SK-N-SH (cell line): ENCODE measurements at regions not wholly inside any gene's neighbourhood (a gene's known extent, or its start where the extent isn't known, plus 50 kb on each side); places are given as distances from the start of the nearest gene placed in this dataset.

Experiments used
- CTCF ChIA-PET: fragments of 300-600, 350-600 bp; formaldehyde crosslinking; extraction: SDS; loops from one replicate; lab custom pipeline; 2021; lab: Yijun Ruan, JAX
- POLR2A ChIA-PET: fragments of 350-600 bp; sonication (Branson Sonifier 250); formaldehyde crosslinking; extraction: SDS; loops from one replicate; lab custom pipeline; 2020; ENCODE audit warnings: antibody characterized with exemption, inconsistent platforms; lab: Yijun Ruan, JAX
- DNase-seq: peaks from one replicate; pipeline ENCODE4 v3.0.0; 2012
- H2AFZ ChIP-seq: fragments of 200-600 bp; sonication (generic); 2 replicates; pipeline ENCODE4 v1.8.1; 2016; ENCODE audit warnings: antibody characterized with exemption, mild to moderate bottlenecking, low read depth
- H3F3A ChIP-seq: fragments of 200-600 bp; sonication (generic); replicated peaks from 2 replicates; pipeline ENCODE3; 2016; ENCODE audit warnings: antibody characterized with exemption, mild to moderate bottlenecking; ENCODE audit not compliant: insufficient read depth
- H3K27ac ChIP-seq, 2 experiments: fragments of 200-500 bp in 1 of 2; fragments of 200-600 bp in 1 of 2; sonication (Bioruptor generic) in 1 of 2; sonication (generic), shearing (Covaris generic) in 1 of 2; 2 replicates each; pipeline versions ENCODE4 v1.5.1 to v1.6.1; 2014 to 2016; ENCODE audit warnings: low read depth in 2 of 2, inconsistent platforms in 1 of 2, low read length in 1 of 2, mild to moderate bottlenecking in 1 of 2, mixed read lengths in 1 of 2
- H3K27me3 ChIP-seq: fragments of 200-600 bp; sonication (generic), shearing (Covaris generic); 2 replicates; pipeline ENCODE4 v1.6.1; 2016; ENCODE audit warnings: mixed run types; ENCODE audit not compliant: insufficient read depth
- H3K36me3 ChIP-seq, 2 experiments: fragments of 200-500 bp in 1 of 2; fragments of 200-600 bp in 1 of 2; sonication (Bioruptor generic) in 1 of 2; sonication (generic) in 1 of 2; replicated peaks in 1 of 2; 2 replicates each; pipeline versions ENCODE3 to v1.5.1; 2014 to 2016; ENCODE audit warnings: low read length in 1 of 2, mild to moderate bottlenecking in 1 of 2; ENCODE audit not compliant: insufficient read depth in 2 of 2, control insufficient read depth in 1 of 2
- H3K4me1 ChIP-seq, 2 experiments: fragments of 200-500 bp in 1 of 2; fragments of 200-600 bp in 1 of 2; sonication (Bioruptor generic) in 1 of 2; sonication (generic), shearing (Covaris generic) in 1 of 2; 2 replicates each; pipeline versions ENCODE4 v1.5.1 to v1.6.1; 2014 to 2016; ENCODE audit warnings: low read depth in 1 of 2, low read length in 1 of 2, mixed run types in 1 of 2; ENCODE audit not compliant: insufficient read depth in 2 of 2, control insufficient read depth in 1 of 2
- H3K4me2 ChIP-seq: fragments of 200-600 bp; sonication (generic), shearing (Covaris generic); 2 replicates; pipeline ENCODE4 v1.6.1; 2017; ENCODE audit warnings: mixed run types
- H3K4me3 ChIP-seq, 2 experiments: fragments of 200-500 bp in 1 of 2; fragments of 200-600 bp in 1 of 2; sonication (Bioruptor generic) in 1 of 2; sonication (generic), shearing (Covaris generic) in 1 of 2; 2 replicates each; pipeline versions ENCODE4 v1.5.1 to v1.8.1; 2014 to 2016; ENCODE audit warnings: low read depth in 2 of 2, inconsistent platforms in 1 of 2, low read length in 1 of 2, mild to moderate bottlenecking in 1 of 2, mixed read lengths in 1 of 2, moderate library complexity in 1 of 2
- H3K79me2 ChIP-seq: fragments of 200-600 bp; sonication (generic); 2 replicates; pipeline ENCODE4 v1.8.1; 2017; ENCODE audit warnings: mild to moderate bottlenecking; ENCODE audit not compliant: insufficient read depth
- H3K9ac ChIP-seq: fragments of 200-600 bp; sonication (generic); 2 replicates; pipeline ENCODE4 v1.6.1; 2017; ENCODE audit warnings: mixed run types
- H3K9me2 ChIP-seq: fragments of 200-600 bp; sonication (generic); 2 replicates; pipeline ENCODE4 v1.6.1; 2017; ENCODE audit warnings: mixed run types
- H3K9me3 ChIP-seq: fragments of 200-600 bp; sonication (generic); 2 replicates; pipeline ENCODE4 v1.6.1; 2017; ENCODE audit warnings: mixed run types, mild to moderate bottlenecking, moderate library complexity
- H4K20me1 ChIP-seq: fragments of 200-600 bp; sonication (generic); 2 replicates; pipeline ENCODE4 v1.6.1; 2017; ENCODE audit warnings: mild to moderate bottlenecking, mixed run types; ENCODE audit not compliant: insufficient read depth
- CHD2 ChIP-seq: fragments of 150-350 bp; IDR thresholded peaks from 2 replicates; pipeline ENCODE4 v1.6.1; 2018; ENCODE audit warnings: low read length; ENCODE audit not compliant: partially characterized antibody
- FOXJ3 ChIP-seq: sonication (generic); formaldehyde crosslinking; IDR thresholded peaks from 2 replicates; pipeline ENCODE4 v1.5.1; 2020; ENCODE audit warnings: mild to moderate bottlenecking, missing genetic modification reagents
- GATA2 ChIP-seq: sonication (generic); formaldehyde crosslinking; IDR thresholded peaks from 2 replicates; pipeline ENCODE4 v1.5.0; 2020; ENCODE audit warnings: mild to moderate bottlenecking, missing genetic modification reagents
- JUND ChIP-seq: IDR thresholded peaks from 2 replicates; pipeline ENCODE4 v1.4.0; 2012
- MAX ChIP-seq: IDR thresholded peaks from 2 replicates; pipeline ENCODE4 v1.4.0; 2012; ENCODE audit warnings: low read depth
- MXI1 ChIP-seq: IDR thresholded peaks from 2 replicates; pipeline ENCODE4 v1.6.1; 2012; ENCODE audit warnings: mild to moderate bottlenecking, low read depth, low read length, improper control_type of control experiment
- NFIC ChIP-seq: IDR thresholded peaks from 2 replicates; pipeline ENCODE4 v1.4.0; 2012; ENCODE audit warnings: borderline replicate concordance
- POLR2AphosphoS5 ChIP-seq: IDR thresholded peaks from 2 replicates; pipeline ENCODE4 v1.6.1; 2012; ENCODE audit warnings: low read depth, low read length
- RAD21 ChIP-seq: IDR thresholded peaks from 2 replicates; pipeline ENCODE4 v1.6.1; 2012; ENCODE audit warnings: mild to moderate bottlenecking, low read length
- RFX5 ChIP-seq: IDR thresholded peaks from 2 replicates; pipeline ENCODE4 v1.6.1; 2012; ENCODE audit warnings: mild to moderate bottlenecking, improper control_type of control experiment, low read length
- RXRA ChIP-seq: IDR thresholded peaks from 2 replicates; pipeline ENCODE4 v1.4.0; 2012; ENCODE audit warnings: low read depth, mild to moderate bottlenecking, borderline replicate concordance
- SMC3 ChIP-seq: IDR thresholded peaks from 2 replicates; pipeline ENCODE4 v1.6.1; 2012; ENCODE audit warnings: low read depth, low read length, improper control_type of control experiment
- TAF1 ChIP-seq: IDR thresholded peaks from 2 replicates; pipeline ENCODE4 v1.6.1; 2012; ENCODE audit warnings: low read depth, mild to moderate bottlenecking, low read length, moderate library complexity, borderline replicate concordance
- TCF12 ChIP-seq: IDR thresholded peaks from 2 replicates; pipeline ENCODE4 v1.4.0; 2012
- TEAD4 ChIP-seq: IDR thresholded peaks from 2 replicates; pipeline ENCODE4 v1.4.0; 2012; ENCODE audit warnings: mild to moderate bottlenecking, borderline replicate concordance; ENCODE audit not compliant: insufficient read depth
- YY1 ChIP-seq: IDR thresholded peaks from 2 replicates; pipeline ENCODE4 v1.4.0; 2012; ENCODE audit warnings: low read depth, mild to moderate bottlenecking
- WGBS: methylation state at CpG from one replicate; pipeline ENCODE4 v1.1.6; 2017; ENCODE audit warnings: low lambda C conversion rate; 5-methylcytosine and 5-hydroxymethylcytosine counted together
- TF ChIP-seq, protein P1 (sequence below): fragments of 150-350 bp; IDR thresholded peaks from 2 replicates; pipeline ENCODE4 v1.6.1; 2017; ENCODE audit warnings: antibody characterized with exemption, low read length, low read depth, borderline replicate concordance
- TF ChIP-seq, protein P2 (sequence below): IDR thresholded peaks from 2 replicates; pipeline ENCODE4; 2012
- TF ChIP-seq, protein P3 (sequence below): fragments of 200-600 bp; sonication (generic); IDR thresholded peaks from 2 replicates; pipeline ENCODE4 v1.6.1; 2017; ENCODE audit warnings: antibody characterized with exemption, mild to moderate bottlenecking, moderate library complexity

DNA sequence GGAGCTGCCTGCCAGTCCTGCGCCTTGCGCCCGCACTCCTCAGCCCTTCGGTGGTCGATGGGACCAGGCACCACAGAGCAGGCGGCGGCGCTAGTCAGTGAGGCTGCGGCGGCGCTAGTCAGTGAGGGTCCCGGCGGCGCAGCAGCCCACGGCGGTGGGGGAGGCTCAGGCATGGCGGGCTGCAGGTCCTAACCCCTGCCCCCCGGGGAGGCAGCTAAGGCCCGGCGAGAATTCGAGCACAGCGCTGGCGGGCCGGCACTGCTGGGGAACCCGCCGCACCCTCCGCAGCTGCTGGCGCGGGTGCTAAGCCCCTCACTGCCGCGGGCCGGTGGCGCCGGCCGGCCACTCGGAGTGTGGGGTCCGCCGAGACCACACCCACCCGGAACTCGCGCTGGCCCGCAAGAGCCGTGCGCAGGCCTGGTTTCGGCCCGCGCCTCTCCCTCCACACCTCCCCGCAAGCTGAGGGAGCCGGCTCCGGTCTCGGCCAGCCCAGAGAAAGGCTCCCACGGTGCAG, 867.4 kb downstream of the DSC3 start:
- H3F3A ChIP-seq: no peaks in the 10 kb centered on the region
- no peak for TF ChIP-seq YY1
- no peak for TF ChIP-seq MXI1
- no peak for TF ChIP-seq SMC3
- TF ChIP-seq NFIC: no peak
- TF ChIP-seq TAF1: no peak
- TF ChIP-seq, protein P1, sequence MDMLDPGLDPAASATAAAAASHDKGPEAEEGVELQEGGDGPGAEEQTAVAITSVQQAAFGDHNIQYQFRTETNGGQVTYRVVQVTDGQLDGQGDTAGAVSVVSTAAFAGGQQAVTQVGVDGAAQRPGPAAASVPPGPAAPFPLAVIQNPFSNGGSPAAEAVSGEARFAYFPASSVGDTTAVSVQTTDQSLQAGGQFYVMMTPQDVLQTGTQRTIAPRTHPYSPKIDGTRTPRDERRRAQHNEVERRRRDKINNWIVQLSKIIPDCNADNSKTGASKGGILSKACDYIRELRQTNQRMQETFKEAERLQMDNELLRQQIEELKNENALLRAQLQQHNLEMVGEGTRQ: no peak
- no peak for TF ChIP-seq FOXJ3 (CRISPR knock-in tag)
- no peak for TF ChIP-seq MAX
- TF ChIP-seq, all 33 proteins: peak for 0
- H3K9me2 ChIP-seq: no peaks in the 10 kb centered on the region
- no peak overlapping the region for H3K4me2 ChIP-seq
- DNase-seq: no peak
- H3K9me3 ChIP-seq: no peaks in the 10 kb centered on the region
- no peaks in the 10 kb centered on the region for H4K20me1 ChIP-seq
- H2AFZ ChIP-seq: no peak overlapping the region
- no peak overlapping the region for H3K9ac ChIP-seq
- no peaks in the 10 kb centered on the region for H3K36me3 ChIP-seq
- H3K27me3 ChIP-seq: no peaks in the 10 kb centered on the region
- no peak overlapping the region for H3K4me3 ChIP-seq
- CTCF ChIA-PET: interaction anchor here (1.0 kb wide), 1 partner anchor 106 kb away, joined by 4 read pairs; no protein-coding TSS in a partner anchor
- POLR2A ChIA-PET: no interaction called here
- 97% methylated on average over 17 of the region's 52 CpGs for WGBS
- H3K4me1 ChIP-seq: no peaks in the 10 kb centered on the region
- H3K27ac ChIP-seq: no peak overlapping the region
- no peaks in the 10 kb centered on the region for H3K79me2 ChIP-seq

- TF ChIP-seq RXRA (no peak), TCF12 (no peak), TEAD4 (no peak), GATA2 (CRISPR knock-in tag) (no peak), MXI1 (no peak), JUND (no peak), MAX (no peak), RAD21 (no peak), POLR2AphosphoS5 (no peak), RFX5 (no peak), CHD2 (no peak)
- TF ChIP-seq, protein P1: no peak
- TF ChIP-seq, protein P2, sequence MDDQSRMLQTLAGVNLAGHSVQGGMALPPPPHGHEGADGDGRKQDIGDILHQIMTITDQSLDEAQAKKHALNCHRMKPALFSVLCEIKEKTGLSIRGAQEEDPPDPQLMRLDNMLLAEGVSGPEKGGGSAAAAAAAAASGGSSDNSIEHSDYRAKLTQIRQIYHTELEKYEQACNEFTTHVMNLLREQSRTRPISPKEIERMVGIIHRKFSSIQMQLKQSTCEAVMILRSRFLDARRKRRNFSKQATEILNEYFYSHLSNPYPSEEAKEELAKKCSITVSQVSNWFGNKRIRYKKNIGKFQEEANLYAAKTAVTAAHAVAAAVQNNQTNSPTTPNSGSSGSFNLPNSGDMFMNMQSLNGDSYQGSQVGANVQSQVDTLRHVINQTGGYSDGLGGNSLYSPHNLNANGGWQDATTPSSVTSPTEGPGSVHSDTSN: no peak
- TF ChIP-seq, protein P3, sequence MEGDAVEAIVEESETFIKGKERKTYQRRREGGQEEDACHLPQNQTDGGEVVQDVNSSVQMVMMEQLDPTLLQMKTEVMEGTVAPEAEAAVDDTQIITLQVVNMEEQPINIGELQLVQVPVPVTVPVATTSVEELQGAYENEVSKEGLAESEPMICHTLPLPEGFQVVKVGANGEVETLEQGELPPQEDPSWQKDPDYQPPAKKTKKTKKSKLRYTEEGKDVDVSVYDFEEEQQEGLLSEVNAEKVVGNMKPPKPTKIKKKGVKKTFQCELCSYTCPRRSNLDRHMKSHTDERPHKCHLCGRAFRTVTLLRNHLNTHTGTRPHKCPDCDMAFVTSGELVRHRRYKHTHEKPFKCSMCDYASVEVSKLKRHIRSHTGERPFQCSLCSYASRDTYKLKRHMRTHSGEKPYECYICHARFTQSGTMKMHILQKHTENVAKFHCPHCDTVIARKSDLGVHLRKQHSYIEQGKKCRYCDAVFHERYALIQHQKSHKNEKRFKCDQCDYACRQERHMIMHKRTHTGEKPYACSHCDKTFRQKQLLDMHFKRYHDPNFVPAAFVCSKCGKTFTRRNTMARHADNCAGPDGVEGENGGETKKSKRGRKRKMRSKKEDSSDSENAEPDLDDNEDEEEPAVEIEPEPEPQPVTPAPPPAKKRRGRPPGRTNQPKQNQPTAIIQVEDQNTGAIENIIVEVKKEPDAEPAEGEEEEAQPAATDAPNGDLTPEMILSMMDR: no peak
- TF ChIP-seq, all 33 proteins: peak for 0
- Histone ChIP-seq H3K27ac (no peak overlapping the region), H4K20me1 (no peaks in the 10 kb centered on the region), H3K9ac (no peak overlapping the region), H3K27me3 (no peaks in the 10 kb centered on the region), H2AFZ (no peak overlapping the region), H3K4me2 (no peak overlapping the region), H3K4me3 (no peak overlapping the region), H3K4me1 (no peaks in the 10 kb centered on the region), H3K9me2 (no peaks in the 10 kb centered on the region), H3K9me3 (no peaks in the 10 kb centered on the region), H3K36me3 (no peaks in the 10 kb centered on the region), H3F3A (no peaks in the 10 kb centered on the region), H3K79me2 (no peaks in the 10 kb centered on the region)
- POLR2A ChIA-PET: no interaction called here
- CTCF ChIA-PET: no interaction called here
- DNase-seq: no peak
- WGBS: 82% methylated on average over 2 of the region's 2 CpGs
These were observed 879.0 kb downstream of the DSC3 start for GRCh38 chr18:30163573-30163972.
